Brain microvascular endothelial cell (primary cell): ENCODE measurements at regions not wholly inside any gene's neighbourhood (a gene's known extent, or its start where the extent isn't known, plus 50 kb on each side); places are given as distances from the start of the nearest gene placed in this dataset.
A peak's percentile ranks its signal among the peaks of the same experiment; 100 is the strongest.

Experiments used
- DNase-seq: peaks from one replicate; pipeline ENCODE4 v3.0.0-alpha.2; 2020
- H3K27ac ChIP-seq: fragments of 250-450 bp; sonication (Bioruptor Pico); 2 replicates; pipeline ENCODE4 v1.5.1; 2020; ENCODE audit warnings: mild to moderate bottlenecking, moderate library complexity
- H3K27me3 ChIP-seq: fragments of 250-450 bp; sonication (Bioruptor Pico); replicated peaks from 2 replicates; pipeline ENCODE4 v1.5.1; 2020; ENCODE audit warnings: mild to moderate bottlenecking
- H3K36me3 ChIP-seq: fragments of 250-450 bp; sonication (Bioruptor Pico); replicated peaks from 2 replicates; pipeline ENCODE4 v1.5.1; 2020; ENCODE audit warnings: mild to moderate bottlenecking
- H3K4me3 ChIP-seq: 2 replicates; pipeline ENCODE4 v1.5.1; 2011; ENCODE audit warnings: low read depth, mild to moderate bottlenecking, control low read depth, low read length, moderate library complexity
- CTCF ChIP-seq: IDR thresholded peaks from 2 replicates; pipeline ENCODE4 v1.5.1; 2011; ENCODE audit warnings: low read depth, mild to moderate bottlenecking, moderate library complexity, low read length, control low read depth, inconsistent platforms; ENCODE audit errors: missing control alignments
- in situ Hi-C: cut with HindIII; loops from 2 replicates; pipeline ENCODE4 v1.10.0; 2017; ENCODE audit warnings: low sequenced_read_pairs, low pct_ligation_motif_present

GRCh38 chr12:30151831-30152230 lies 368.1 kb upstream of the TMTC1 start:
- no peak overlapping the region for H3K27ac ChIP-seq
- no peaks in the 10 kb centered on the region for H3K27me3 ChIP-seq
- H3K4me3 ChIP-seq, result no peak overlapping the region
- no peak for TF ChIP-seq CTCF
- no peaks in the 10 kb centered on the region for H3K36me3 ChIP-seq
- DNase-seq, result no peak
- in situ Hi-C loops, result no loop called here

GRCh38 chr12:30146561-30146960 lies 362.8 kb upstream of the TMTC1 start:
- Histone ChIP-seq H3K27ac (no peak overlapping the region), H3K4me3 (no peak overlapping the region), H3K27me3 (no peaks in the 10 kb centered on the region), H3K36me3 (no peaks in the 10 kb centered on the region)
- TF ChIP-seq CTCF, result no peak
- in situ Hi-C loops, result no loop called here
- no peak for DNase-seq

GRCh38 chr12:30145684-30146032 lies 361.9 kb upstream of the TMTC1 start:
- Histone ChIP-seq H3K27me3 (no peaks in the 10 kb centered on the region), H3K27ac (no peak overlapping the region), H3K4me3 (no peak overlapping the region), H3K36me3 (no peaks in the 10 kb centered on the region)
- in situ Hi-C loops, result no loop called here
- no peak for TF ChIP-seq CTCF
- DNase-seq, result no peak

GRCh38 chr12:30144777-30145683 lies 361.3 kb upstream of the TMTC1 start:
- no peak overlapping the region for H3K27ac ChIP-seq
- H3K36me3 ChIP-seq, result no peaks in the 10 kb centered on the region
- in situ Hi-C loops, result no loop called here
- no peaks in the 10 kb centered on the region for H3K27me3 ChIP-seq
- DNase-seq, result no peak
- no peak for TF ChIP-seq CTCF
- H3K4me3 ChIP-seq, result no peak overlapping the region

- in situ Hi-C loops, result no loop called here
- no peak for TF ChIP-seq CTCF
- no peak for DNase-seq
- Histone ChIP-seq H3K27me3 (no peaks in the 10 kb centered on the region), H3K4me3 (no peak overlapping the region), H3K27ac (no peak overlapping the region), H3K36me3 (no peaks in the 10 kb centered on the region)
Observed at GRCh38 chr12:30142301-30142700, 358.6 kb upstream of the TMTC1 start.

- H3K27me3 ChIP-seq, result no peaks in the 10 kb centered on the region
- no peak overlapping the region for H3K27ac ChIP-seq
- peak; percentile 89 for DNase-seq
- no peak for TF ChIP-seq CTCF
- no peaks in the 10 kb centered on the region for H3K36me3 ChIP-seq
- no peak overlapping the region for H3K4me3 ChIP-seq
- in situ Hi-C loops, result no loop called here
Observed at GRCh38 chr12:30138483-30138882, 354.7 kb upstream of the TMTC1 start.
